GM21723 (cell line): ENCODE measurements at regions not wholly inside any gene's neighbourhood (a gene's known extent, or its start where the extent isn't known, plus 50 kb on each side); places are given as distances from the start of the nearest gene placed in this dataset.
"Not testable (repeated sequence)": the region's sequence is repeated elsewhere in the genome, so short reads cannot be mapped to it uniquely, and the experiment has no call there.

Experiments used
- ATAC-seq: cut with Tn5 transposase; IDR thresholded peaks from one replicate; pipeline ENCODE4 v1.9.1; 2021; ENCODE audit warnings: mild to moderate bottlenecking, moderate library complexity; ENCODE audit not compliant: unreplicated experiment

DNA sequence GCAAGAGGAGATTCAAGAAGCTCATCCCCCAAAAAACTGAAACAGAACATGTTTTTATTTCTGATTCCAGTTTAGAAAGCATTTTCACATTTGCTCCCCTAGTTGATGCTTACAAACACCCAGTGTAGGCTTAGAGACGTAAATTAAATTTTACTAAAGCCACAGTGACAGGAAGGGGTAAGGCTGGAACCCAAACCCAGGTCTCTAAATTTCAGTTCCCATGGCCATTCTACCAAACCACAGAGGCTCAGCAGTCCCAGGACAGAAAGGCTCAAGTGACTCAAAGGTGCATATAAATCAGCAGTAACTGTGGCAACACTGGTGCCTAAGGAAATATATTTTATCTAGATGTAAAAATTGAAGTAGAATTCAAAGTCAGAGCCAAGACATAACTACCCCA is 128.7 kb downstream of the CEP120 start:
- peak; percentile 80 for ATAC-seq

DNA sequence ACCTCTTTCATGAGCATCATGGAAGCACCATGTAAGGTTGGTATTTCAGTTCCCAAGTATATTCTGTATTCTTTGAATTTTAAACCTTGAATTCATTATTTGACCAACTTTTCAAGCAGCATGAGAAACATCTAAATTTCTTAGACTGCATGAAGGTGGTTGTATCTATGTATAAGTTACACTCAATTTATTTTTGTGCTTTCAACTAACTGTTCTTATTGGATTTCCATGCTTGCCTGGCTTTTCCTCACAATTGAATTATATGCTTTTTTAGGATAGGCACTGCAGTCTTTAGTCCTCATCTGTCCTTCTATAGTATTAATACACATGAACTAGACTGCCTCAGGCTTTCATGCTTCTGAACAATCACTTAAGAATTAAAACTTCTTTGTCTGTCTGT is 134.0 kb downstream of the CEP120 start:
- ATAC-seq: no peak

- no peak for ATAC-seq
These were observed 135.3 kb downstream of the CEP120 start for GRCh38 chr5:123287881-123288280.

DNA sequence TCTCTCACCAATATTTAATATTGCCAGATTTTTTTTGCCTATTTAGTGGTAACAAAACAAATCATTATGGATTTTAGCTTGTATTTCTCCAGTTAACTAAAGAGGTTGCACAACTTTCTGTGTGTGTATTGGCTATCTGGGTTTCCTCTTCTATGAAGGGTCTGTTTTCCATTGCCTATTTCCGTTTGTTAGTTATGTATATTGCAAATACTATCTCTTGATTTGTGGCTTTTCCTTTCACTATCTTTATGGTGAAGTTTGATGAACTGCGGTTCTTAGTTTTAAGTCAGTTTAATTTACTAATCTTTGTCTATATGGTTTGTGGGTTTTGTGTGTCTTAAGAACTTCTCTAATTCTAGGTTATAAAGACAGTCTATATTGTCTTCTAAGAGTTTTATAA is 136.3 kb downstream of the CEP120 start:
- ATAC-seq: no peak

- no peak for ATAC-seq
These were observed 137.8 kb downstream of the CEP120 start for GRCh38 chr5:123285122-123286023.

DNA sequence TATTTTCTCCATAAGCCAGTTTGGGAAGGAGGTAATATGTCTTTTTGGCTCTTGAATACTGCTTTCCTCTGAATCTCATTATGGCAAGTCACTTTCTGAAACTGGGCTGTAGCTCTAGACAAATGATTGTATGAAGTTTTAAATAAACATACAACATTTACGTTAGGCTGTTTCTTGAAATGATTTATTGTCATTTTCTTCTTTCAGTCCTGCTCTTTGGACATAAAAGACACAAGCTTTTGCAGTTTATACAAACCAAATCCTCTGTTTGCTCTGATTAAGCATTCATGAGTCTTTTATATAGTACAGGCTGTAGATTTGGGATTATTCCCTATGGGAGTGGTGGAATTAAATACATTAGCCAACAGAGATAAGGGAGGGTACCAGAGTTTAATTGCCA is 139.7 kb downstream of the CEP120 start:
- ATAC-seq: no peak

DNA sequence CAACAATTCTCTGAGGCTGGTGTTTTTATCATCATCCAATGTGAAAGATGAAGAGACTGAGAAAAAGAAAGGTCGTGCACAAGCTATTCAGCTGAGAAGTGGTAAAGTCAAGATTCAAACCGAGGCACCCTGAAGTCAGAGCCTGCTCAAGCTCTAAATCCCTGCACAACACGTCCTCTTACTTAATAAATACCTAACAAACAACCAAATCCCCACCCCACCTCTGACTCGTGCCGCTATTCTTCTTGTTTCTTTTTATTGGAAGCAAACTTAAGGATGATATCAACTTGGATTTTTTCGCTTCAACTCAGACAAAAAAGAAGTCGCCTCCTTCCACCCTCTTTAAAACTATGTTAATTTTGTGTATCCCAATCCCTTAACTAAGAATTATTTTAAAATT is 140.2 kb downstream of the CEP120 start:
- ATAC-seq: no peak

- ATAC-seq: no peak
These were observed 140.8 kb downstream of the CEP120 start for GRCh38 chr5:123282444-123282843.

GRCh38 chr5:123280854-123281253 is 142.3 kb downstream of the CEP120 start:
- not testable (repeated sequence) for ATAC-seq

DNA sequence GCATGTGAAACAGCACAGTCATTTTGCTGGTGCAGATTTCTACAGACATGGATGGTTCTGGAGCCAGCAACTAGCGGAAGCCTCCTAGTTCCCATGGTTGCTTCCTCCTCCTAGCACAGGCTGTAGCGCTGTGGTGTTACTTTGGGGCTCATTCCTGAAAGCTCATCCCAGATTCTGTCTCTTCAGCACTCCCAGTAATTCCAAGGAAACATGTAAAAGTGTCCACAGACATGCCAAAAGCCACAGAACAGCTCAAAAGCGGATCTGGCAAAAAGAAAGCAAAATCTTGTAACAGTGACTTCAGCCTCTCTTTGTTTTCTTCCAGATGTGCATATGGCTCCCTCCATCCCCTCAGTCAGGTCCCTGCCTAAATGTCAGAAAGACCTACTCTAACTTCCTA is 144.1 kb downstream of the CEP120 start:
- no peak for ATAC-seq

DNA sequence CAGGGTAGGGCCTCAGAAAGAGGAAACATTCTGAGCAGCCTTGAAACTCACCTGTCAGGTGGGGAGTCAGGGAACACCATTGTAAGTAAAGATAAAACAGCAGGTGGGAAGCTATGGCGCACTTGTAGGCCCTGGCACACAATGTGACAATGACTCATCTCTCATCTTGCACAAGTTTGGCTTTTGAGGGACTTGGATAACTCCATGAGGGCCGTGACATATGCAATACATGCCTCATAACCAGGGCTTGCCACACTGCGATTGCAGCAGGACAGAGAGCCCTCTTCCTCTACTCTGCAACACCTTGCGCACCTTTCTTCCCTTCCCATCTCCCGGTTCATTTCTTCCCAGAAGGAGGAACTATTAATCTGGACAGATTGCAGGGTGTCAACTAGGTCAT is 144.9 kb downstream of the CEP120 start:
- ATAC-seq: no peak

GRCh38 chr5:123273984-123274383 is 149.2 kb downstream of the CEP120 start:
- ATAC-seq: no peak

DNA sequence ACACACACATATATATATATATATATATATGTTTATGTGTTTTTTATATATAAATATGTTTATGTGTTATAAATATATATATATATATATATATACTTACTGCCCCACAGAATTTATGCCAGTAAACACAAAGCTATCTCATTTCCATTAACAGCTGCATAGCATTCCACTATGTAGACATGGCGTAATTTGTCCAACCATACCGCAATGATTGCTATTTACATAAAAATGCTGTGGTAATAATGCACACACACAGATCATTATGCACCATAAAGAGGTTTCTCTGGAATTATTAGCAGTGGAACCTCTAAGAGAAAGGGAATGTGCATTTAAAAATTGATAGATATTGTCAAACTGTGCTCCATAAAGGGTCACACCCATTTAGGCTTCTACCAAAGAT is 150.1 kb downstream of the CEP120 start:
- ATAC-seq: no peak

DNA sequence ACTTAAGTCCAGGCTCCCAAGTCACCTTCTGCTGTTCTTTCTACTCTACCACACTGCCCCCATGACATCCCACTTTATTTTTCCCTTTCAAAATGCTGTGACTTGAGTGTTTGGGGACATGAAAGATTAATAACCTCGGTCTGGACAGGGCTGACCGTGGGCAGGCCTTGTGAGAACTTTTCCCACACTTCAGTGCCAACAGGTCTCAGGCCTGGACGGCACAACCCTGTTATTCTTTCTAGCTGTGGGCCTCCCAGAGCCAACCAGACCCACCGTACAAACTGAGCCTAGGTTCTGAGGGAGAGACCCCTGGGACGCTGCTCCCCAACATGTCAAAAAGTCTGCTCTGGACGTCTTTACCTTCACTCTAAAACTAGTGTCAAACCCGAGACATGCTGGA is 153.4 kb downstream of the CEP120 start:
- no peak for ATAC-seq

- no peak for ATAC-seq
These were observed 153.8 kb downstream of the CEP120 start for GRCh38 chr5:123269436-123269835.

GRCh38 chr5:123266365-123266764 is 156.8 kb downstream of the CEP120 start:
- no peak for ATAC-seq

GRCh38 chr5:123265551-123265950 is 157.7 kb downstream of the CEP120 start:
- ATAC-seq: no peak

GRCh38 chr5:123264394-123264793 is 158.8 kb downstream of the CEP120 start:
- ATAC-seq: no peak

- ATAC-seq: no peak
These were observed 159.3 kb downstream of the CEP120 start for GRCh38 chr5:123263859-123264258.

DNA sequence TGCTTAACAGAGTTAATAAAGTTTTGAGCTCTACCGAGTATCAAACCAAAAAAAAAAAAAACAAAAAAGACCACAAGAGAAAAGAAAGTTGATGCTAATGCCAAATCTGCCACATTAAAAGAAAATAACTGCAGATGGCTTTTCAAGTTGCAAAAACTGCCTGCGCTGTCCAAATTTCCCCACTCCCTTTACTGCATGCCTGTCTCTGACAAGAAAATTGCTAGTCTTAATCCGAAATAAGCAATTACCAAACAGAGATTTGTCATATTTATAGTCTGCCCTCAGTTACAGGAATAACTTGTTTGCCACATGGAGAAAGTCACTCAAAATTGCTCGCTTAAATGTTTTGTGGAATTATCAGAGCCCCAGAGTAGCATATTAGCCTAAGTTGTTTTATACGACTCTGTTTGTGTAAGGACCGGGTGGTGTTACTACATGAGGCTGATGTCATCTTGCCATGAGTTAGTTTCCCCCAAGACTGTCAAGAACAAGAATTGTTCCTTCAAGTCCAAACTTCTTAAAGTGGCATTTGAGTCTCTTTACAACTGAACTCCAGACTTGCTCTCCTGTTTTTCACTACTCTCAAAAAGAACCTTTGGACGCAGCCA is 160.9 kb downstream of the CEP120 start:
- ATAC-seq: no peak

DNA sequence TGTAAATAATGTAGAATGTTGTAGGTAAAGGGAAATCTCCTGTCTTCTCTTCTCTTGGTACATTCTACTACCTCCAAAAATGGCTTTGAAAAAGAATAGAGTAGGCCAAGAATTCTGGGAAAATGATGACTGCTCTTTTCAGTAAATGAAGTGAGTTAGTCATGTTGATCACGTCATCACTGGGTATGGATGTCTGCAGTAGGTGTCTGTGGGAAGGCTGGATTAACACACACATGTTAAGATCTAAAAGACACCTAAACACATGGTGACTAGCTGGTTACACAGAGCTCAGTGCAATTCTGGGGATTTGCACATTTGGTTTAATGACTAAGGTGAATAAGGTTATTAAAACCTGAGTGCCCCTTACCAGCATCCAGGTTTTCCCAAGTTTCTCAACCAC is 161.5 kb downstream of the CEP120 start:
- no peak for ATAC-seq

- ATAC-seq: no peak
These were observed 160.4 kb downstream of the PRDM6 start for GRCh38 chr5:123249446-123249845.
